Common myeloid progenitor, CD34-positive (primary cell): ENCODE measurements at regions not wholly inside any gene's neighbourhood (a gene's known extent, or its start where the extent isn't known, plus 50 kb on each side); places are given as distances from the start of the nearest gene placed in this dataset.

Experiments used
- CTCF ChIA-PET: fragments of 350-600 bp; sonication (Branson Sonifier 250); formaldehyde crosslinking; loops from one replicate; lab custom pipeline; 2021; ENCODE audit warnings: antibody characterized with exemption; lab: Charles Lee
- POLR2A ChIA-PET: fragments of 350-600 bp; sonication (Branson Sonifier 250); formaldehyde crosslinking; loops from one replicate; lab custom pipeline; 2021; ENCODE audit warnings: antibody characterized with exemption; lab: Charles Lee
- DNase-seq, 3 donors: peaks; one replicate each; pipeline versions ENCODE4 v3.0.0 to v3.0.0-alpha.2; 2013
- H3K27ac ChIP-seq, 2 experiments: 1 replicate in 1 of 2; 2 replicates in 1 of 2; pipeline ENCODE4 v1.7.0; 2013; ENCODE audit warnings: inconsistent platforms in 2 of 2, low read length in 2 of 2, mild to moderate bottlenecking in 2 of 2, low read depth in 1 of 2, moderate library complexity in 1 of 2; ENCODE audit not compliant: severe bottlenecking in 2 of 2, insufficient read depth in 1 of 2, poor library complexity in 1 of 2
- H3K27me3 ChIP-seq, 5 experiments: replicated peaks in 2 of 5; 1 replicate in 3 of 5; 2 replicates in 2 of 5; pipeline versions ENCODE4 v1.6.1 to v1.7.0; 2013; ENCODE audit warnings: low read length in 4 of 5, mild to moderate bottlenecking in 2 of 5, moderate library complexity in 2 of 5, inconsistent platforms in 1 of 5; ENCODE audit not compliant: insufficient read depth in 5 of 5, control insufficient read depth in 4 of 5
- H3K36me3 ChIP-seq, 4 experiments: 1 replicate in 2 of 4; 2 replicates in 2 of 4; pipeline versions ENCODE4 v1.6.1 to v1.7.0; 2013; ENCODE audit warnings: low read length in 3 of 4, control low read depth in 1 of 4, mild to moderate bottlenecking in 1 of 4; ENCODE audit not compliant: control insufficient read depth in 4 of 4, insufficient read depth in 4 of 4
- H3K4me1 ChIP-seq, 4 experiments: 1 replicate in 3 of 4; 2 replicates in 1 of 4; pipeline versions ENCODE4 v1.6.1 to v1.7.1; 2013; ENCODE audit warnings: low read length in 3 of 4, mild to moderate bottlenecking in 3 of 4, control low read depth in 1 of 4, inconsistent platforms in 1 of 4, moderate library complexity in 1 of 4; ENCODE audit not compliant: control insufficient read depth in 4 of 4, insufficient read depth in 4 of 4; ENCODE audit errors: control extremely low read depth in 1 of 4
- H3K4me3 ChIP-seq, 7 experiments: 1 replicate in 4 of 7; 2 replicates in 3 of 7; pipeline versions ENCODE4 v1.5.1 to v1.7.0; 2013; ENCODE audit warnings: mild to moderate bottlenecking in 7 of 7, low read length in 6 of 7, moderate library complexity in 6 of 7, inconsistent platforms in 2 of 7, low read depth in 2 of 7, control low read depth in 1 of 7; ENCODE audit not compliant: insufficient read depth in 4 of 7, control insufficient read depth in 1 of 7; ENCODE audit errors: extremely low read depth in 1 of 7
- H3K9me3 ChIP-seq, 5 experiments: 1 replicate in 4 of 5; 2 replicates in 1 of 5; pipeline versions ENCODE4 v1.6.1 to v1.7.1; 2013; ENCODE audit warnings: low read length in 4 of 5, mild to moderate bottlenecking in 2 of 5, inconsistent platforms in 1 of 5, low read depth in 1 of 5, moderate library complexity in 1 of 5; ENCODE audit not compliant: control insufficient read depth in 4 of 5, insufficient read depth in 2 of 5; ENCODE audit errors: control extremely low read depth in 1 of 5
- WGBS: methylation state at CpG from one replicate; pipeline ENCODE4 v1.1.5; 2013; ENCODE audit not compliant: insufficient coverage; 5-methylcytosine and 5-hydroxymethylcytosine counted together

GRCh38 chr3:159870723-159871122 lies 117.9 kb upstream of the IL12A start:
- Histone ChIP-seq H3K27ac (no peak overlapping the region), H3K4me3 (no peak overlapping the region), H3K27me3 (no peaks in the 10 kb centered on the region), H3K9me3 (peaks cover 0 to 6% (median 0%) of the 10 kb centered on the region in 5 experiments), H3K4me1 (peaks cover 0 to 43% (median 15%) of the 10 kb centered on the region in 4 experiments), H3K36me3 (peaks cover 6 to 32% (median 11%) of the 10 kb centered on the region in 4 experiments)
- POLR2A ChIA-PET, result no interaction called here
- WGBS, result no CpG with 5 or more reads among the region's 1 CpG
- CTCF ChIA-PET, result interaction anchor here (0.6 to 19.6 kb wide), 11 partner anchors 9 to 474 kb away, joined by 3 to 250 read pairs (median 8); no protein-coding TSS in a partner anchor
- no peak for DNase-seq

GRCh38 chr3:159872374-159873109 lies 116.1 kb upstream of the IL12A start:
- POLR2A ChIA-PET, result interaction anchor here (1.5 kb wide), 1 partner anchor 18 kb away, joined by 5 read pairs; no protein-coding TSS in a partner anchor
- CTCF ChIA-PET, result interaction anchor here (0.9 to 19.6 kb wide), 13 partner anchors 10 to 160 kb away, joined by 3 to 250 read pairs (median 4); no protein-coding TSS in a partner anchor
- Histone ChIP-seq H3K9me3 (peaks cover 0 to 6% (median 0%) of the 10 kb centered on the region in 5 experiments), H3K4me3 (no peak overlapping the region), H3K4me1 (peaks cover 0 to 30% (median 6%) of the 10 kb centered on the region in 4 experiments), H3K27ac (no peak overlapping the region), H3K36me3 (peaks cover 1 to 34% (median 6%) of the 10 kb centered on the region in 4 experiments), H3K27me3 (no peaks in the 10 kb centered on the region)
- 40% methylated on average over 1 of the region's 3 CpGs for WGBS
- peak; percentile 48 to 81 (median 75) for DNase-seq

GRCh38 chr3:159875116-159875515 lies 113.5 kb upstream of the IL12A start:
- Histone ChIP-seq H3K36me3 (peaks cover 0 to 18% (median 3%) of the 10 kb centered on the region in 4 experiments), H3K9me3 (peaks cover 0 to 1% (median 0%) of the 10 kb centered on the region in 5 experiments), H3K4me1 (peaks cover 0 to 32% (median 9%) of the 10 kb centered on the region in 4 experiments), H3K27ac (no peak overlapping the region), H3K4me3 (no peak overlapping the region), H3K27me3 (no peaks in the 10 kb centered on the region)
- DNase-seq, result no peak
- ChIA-PET POLR2A (no interaction called here), CTCF (interaction anchor here (1.0 to 19.6 kb wide), 6 partner anchors 8 to 129 kb away, joined by 3 to 250 read pairs (median 32); no protein-coding TSS in a partner anchor)

- Histone ChIP-seq H3K9me3 (no peaks in the 10 kb centered on the region), H3K27ac (no peak overlapping the region), H3K36me3 (peaks cover 0 to 18% (median 6%) of the 10 kb centered on the region in 4 experiments), H3K4me3 (no peak overlapping the region), H3K27me3 (no peaks in the 10 kb centered on the region), H3K4me1 (peaks cover under 1 to 35% (median 18%) of the 10 kb centered on the region in 4 experiments)
- 100% methylated on average over 4 of the region's 5 CpGs for WGBS
- no peak for DNase-seq
- ChIA-PET POLR2A (no interaction called here), CTCF (interaction anchor here (1.0 to 19.6 kb wide), 6 partner anchors 6 to 111 kb away, joined by 3 to 250 read pairs (median 10); partner anchors contain the start of gene IL12A)
These were observed 110.7 kb upstream of the IL12A start for GRCh38 chr3:159877924-159878323.

- Histone ChIP-seq H3K9me3 (no peaks in the 10 kb centered on the region), H3K36me3 (peaks cover 0 to 18% (median 6%) of the 10 kb centered on the region in 4 experiments), H3K4me1 (peaks cover 3 to 44% (median 24%) of the 10 kb centered on the region in 4 experiments), H3K27ac (no peak overlapping the region), H3K4me3 (no peak overlapping the region), H3K27me3 (no peaks in the 10 kb centered on the region)
- ChIA-PET CTCF (interaction anchor here (0.7 to 19.6 kb wide), 7 partner anchors 8 to 473 kb away, joined by 3 to 250 read pairs (median 4); no protein-coding TSS in a partner anchor), POLR2A (interaction anchor here (0.7 kb wide), 1 partner anchor 275 kb away, joined by 3 read pairs; no protein-coding TSS in a partner anchor)
- WGBS, result no CpG with 5 or more reads among the region's 2 CpGs
- no peak for DNase-seq
These were observed 109.5 kb upstream of the IL12A start for GRCh38 chr3:159879146-159879545.

GRCh38 chr3:159879598-159879997 lies 109.0 kb upstream of the IL12A start:
- ChIA-PET CTCF (interaction anchor here (0.7 to 19.6 kb wide), 8 partner anchors 8 to 127 kb away, joined by 3 to 250 read pairs (median 4); no protein-coding TSS in a partner anchor), POLR2A (interaction anchor here (0.7 kb wide), 1 partner anchor 275 kb away, joined by 3 read pairs; no protein-coding TSS in a partner anchor)
- Histone ChIP-seq H3K9me3 (no peaks in the 10 kb centered on the region), H3K27ac (no peak overlapping the region), H3K4me3 (no peak overlapping the region), H3K4me1 (peaks cover 3 to 43% (median 24%) of the 10 kb centered on the region in 4 experiments), H3K36me3 (peaks cover 0 to 16% (median 6%) of the 10 kb centered on the region in 4 experiments), H3K27me3 (no peaks in the 10 kb centered on the region)
- WGBS, result 76% methylated on average over 2 of the region's 6 CpGs
- no peak for DNase-seq
